SK-N-MC (cell line): ENCODE measurements at regions not wholly inside any gene's neighbourhood (a gene's known extent, or its start where the extent isn't known, plus 50 kb on each side); places are given as distances from the start of the nearest gene placed in this dataset.
A peak's percentile ranks its signal among the peaks of the same experiment; 100 is the strongest.
"Not testable (repeated sequence)": the region's sequence is repeated elsewhere in the genome, so short reads cannot be mapped to it uniquely, and the experiment has no call there.

ENCODE experiments used
- DNase-seq: peaks from one replicate; pipeline ENCODE4 v3.0.0-alpha.2; 2011; ENCODE audit warnings: low read depth, low spot score
- H3K27ac ChIP-seq: fragments of 200-600 bp; sonication (generic); 2 replicates; pipeline ENCODE4 v1.5.1; 2016; ENCODE audit warnings: mixed run types
- H3K36me3 ChIP-seq: fragments of 200-600 bp; sonication (generic); 2 replicates; pipeline ENCODE4 v1.6.1; 2017; ENCODE audit warnings: antibody characterized with exemption, low read length, mixed read lengths; ENCODE audit not compliant: insufficient read depth
- H3K4me3 ChIP-seq: fragments of 200-600 bp; sonication (generic); 2 replicates; pipeline ENCODE4 v1.5.1; 2016
- H3K9ac ChIP-seq: fragments of 200-600 bp; sonication (generic); 2 replicates; pipeline ENCODE4 v1.8.0; 2017; ENCODE audit warnings: mixed run types, mixed read lengths; ENCODE audit not compliant: insufficient read length
- H3K9me3 ChIP-seq: fragments of 200-600 bp; sonication (generic); 2 replicates; pipeline ENCODE4 v1.6.1; 2017; ENCODE audit warnings: low read depth, mild to moderate bottlenecking, antibody characterized with exemption, low read length, moderate library complexity, mixed read lengths
- EZH2 ChIP-seq: fragments of 200-600 bp; sonication (generic); IDR thresholded peaks from one replicate; pipeline ENCODE4 v1.6.1; 2017; ENCODE audit warnings: antibody characterized with exemption
- FOXP2 ChIP-seq: optimal IDR thresholded peaks from 2 replicates; pipeline ENCODE3; 2011; ENCODE audit warnings: mild to moderate bottlenecking, moderate library complexity; ENCODE audit not compliant: insufficient read depth; ENCODE audit errors: extremely low read length, control extremely low read depth
- POLR2AphosphoS5 ChIP-seq: IDR thresholded peaks from 2 replicates; pipeline ENCODE4 v1.6.1; 2012; ENCODE audit warnings: mild to moderate bottlenecking, low read depth, low read length, borderline replicate concordance

- DNase-seq: no peak
- Histone ChIP-seq H3K9me3 (no peaks in the 10 kb centered on the region), H3K4me3 (no peak overlapping the region), H3K27ac (no peak overlapping the region), H3K9ac (no peak overlapping the region), H3K36me3 (no peaks in the 10 kb centered on the region)
- TF ChIP-seq POLR2AphosphoS5 (no peak), EZH2 (no peak), FOXP2 (no peak)
These were observed 1426.9 kb upstream of the EYS start for GRCh38 chr6:67133973-67134372.

GRCh38 chr6:67131827-67132226, 1424.8 kb upstream of the EYS start:
- DNase-seq: peak; percentile 76
- no peak for TF ChIP-seq POLR2AphosphoS5
- TF ChIP-seq FOXP2: peak; percentile 23
- no peak for TF ChIP-seq EZH2
- H3K4me3 ChIP-seq: peak overlapping the region; percentile 47; the same call in 1 of the 2 replicates

GRCh38 chr6:67129780-67130179, 1422.8 kb upstream of the EYS start:
- DNase-seq: no peak
- TF ChIP-seq POLR2AphosphoS5 (no peak), EZH2 (no peak), FOXP2 (no peak)
- H3K9me3 ChIP-seq: no peaks in the 10 kb centered on the region

More at GRCh38 chr6:67131827-67132226, 1424.8 kb upstream of the EYS start:
- Histone ChIP-seq H3K27ac (peak overlapping the region; percentile 77), H3K9me3 (no peaks in the 10 kb centered on the region), H3K36me3 (no peaks in the 10 kb centered on the region), H3K9ac (no peak overlapping the region)

GRCh38 chr6:67127041-67127440, 1420.0 kb upstream of the EYS start:
- TF ChIP-seq EZH2 (no peak), POLR2AphosphoS5 (no peak), FOXP2 (no peak)
- no peaks in the 10 kb centered on the region for H3K36me3 ChIP-seq
- H3K4me3 ChIP-seq: peak overlapping the region; percentile 50
- H3K9ac ChIP-seq: no peak overlapping the region
- no peaks in the 10 kb centered on the region for H3K9me3 ChIP-seq
- no peak for DNase-seq
- H3K27ac ChIP-seq: peak overlapping the region; percentile 74; the same call in 1 of the 2 replicates

More at GRCh38 chr6:67129780-67130179, 1422.8 kb upstream of the EYS start:
- H3K27ac ChIP-seq: no peak overlapping the region
- H3K36me3 ChIP-seq: no peaks in the 10 kb centered on the region
- H3K9ac ChIP-seq: no peak overlapping the region
- no peak overlapping the region for H3K4me3 ChIP-seq

- TF ChIP-seq FOXP2 (no peak), POLR2AphosphoS5 (no peak), EZH2 (no peak)
- no peak overlapping the region for H3K4me3 ChIP-seq
- H3K9ac ChIP-seq: no peak overlapping the region
- H3K27ac ChIP-seq: no peak overlapping the region
- H3K9me3 ChIP-seq: no peaks in the 10 kb centered on the region
- no peak for DNase-seq
- no peaks in the 10 kb centered on the region for H3K36me3 ChIP-seq
These were observed 1414.1 kb upstream of the EYS start for GRCh38 chr6:67121115-67121514.

- no peak for TF ChIP-seq FOXP2
- TF ChIP-seq POLR2AphosphoS5: no peak
- TF ChIP-seq EZH2: no peak
- H3K4me3 ChIP-seq: peak overlapping the region; percentile 51; the same call in 1 of the 2 replicates
- H3K9ac ChIP-seq: peak overlapping the region; percentile 32
- no peak for DNase-seq
- H3K9me3 ChIP-seq: no peaks in the 10 kb centered on the region
- H3K36me3 ChIP-seq: no peaks in the 10 kb centered on the region
- peak overlapping the region; percentile 42; the same call in 1 of the 2 replicates for H3K27ac ChIP-seq
These were observed 1405.1 kb upstream of the EYS start for GRCh38 chr6:67112120-67112519.

- no peaks in the 10 kb centered on the region for H3K9me3 ChIP-seq
- TF ChIP-seq EZH2 (no peak), POLR2AphosphoS5 (no peak), FOXP2 (no peak)
- H3K36me3 ChIP-seq: no peaks in the 10 kb centered on the region
- no peak overlapping the region for H3K4me3 ChIP-seq
- DNase-seq: no peak
- H3K27ac ChIP-seq: no peak overlapping the region
- no peak overlapping the region for H3K9ac ChIP-seq
These were observed 1395.7 kb upstream of the EYS start for GRCh38 chr6:67102743-67103142.

GRCh38 chr6:67095618-67096226, 1388.7 kb upstream of the EYS start:
- not testable (repeated sequence) for H3K27ac ChIP-seq, DNase-seq, H3K9me3 ChIP-seq, H3K9ac ChIP-seq, H3K4me3 ChIP-seq, H3K36me3 ChIP-seq

- no peaks in the 10 kb centered on the region for H3K36me3 ChIP-seq
- H3K4me3 ChIP-seq: peak overlapping the region; percentile 62
- peak overlapping the region; percentile 26 for H3K9ac ChIP-seq
- H3K9me3 ChIP-seq: no peaks in the 10 kb centered on the region; the same call in 1 of the 2 replicates
- H3K27ac ChIP-seq: peak overlapping the region; percentile 89
- TF ChIP-seq FOXP2: no peak
- peak; percentile 68; the same call in 1 of the 2 replicates for TF ChIP-seq POLR2AphosphoS5
- TF ChIP-seq EZH2: no peak
- DNase-seq: peak; percentile 91
These were observed 1387.5 kb upstream of the EYS start for GRCh38 chr6:67094431-67094946.
